ENCODE measurements at regions not wholly inside any gene's neighbourhood (a gene's known extent, or its start where the extent isn't known, plus 50 kb on each side); places are given as distances from the start of the nearest gene placed in this dataset.
"Not testable (repeated sequence)": the region's sequence is repeated elsewhere in the genome, so short reads cannot be mapped to it uniquely, and the experiment has no call there.

DNA sequence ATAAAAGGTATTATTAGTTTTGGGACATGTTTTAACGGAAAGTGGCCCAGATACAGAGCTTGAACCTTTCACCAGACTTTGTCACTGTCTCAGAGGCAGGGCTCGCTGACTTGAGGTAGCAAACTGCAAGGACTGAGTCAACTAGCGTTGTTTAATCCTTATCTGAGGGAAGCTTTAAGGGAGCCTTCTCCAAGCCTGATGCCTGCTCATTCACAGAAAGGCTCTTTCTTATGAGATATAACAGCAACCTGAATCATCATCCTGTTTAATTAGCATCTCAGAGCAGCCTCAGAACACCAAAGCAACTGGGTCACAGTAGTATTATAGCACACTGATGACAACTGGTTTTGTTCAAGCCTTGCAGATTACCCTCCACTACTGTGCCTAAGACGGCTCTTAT, 54.2 kb upstream of the CYP2D6 start:
- ATAC-seq = no peak
- Histone ChIP-seq H3K27me3 (no peaks in the 10 kb centered on the region), H3K27ac (no peak overlapping the region), H3K9me3 (no peaks in the 10 kb centered on the region), H3K36me3 (no peaks in the 10 kb centered on the region), H3K4me1 (peaks cover 10 to 32% (median 16%) of the 10 kb centered on the region in 3 donors), H3K4me3 (no peak overlapping the region)
- DNase-seq = no peak
- no peak for FAIRE-seq
- WGBS, 2 donors = 82% methylated on average over 4 of the region's 4 CpGs
- intact Hi-C loops (cut with DNase I) = no loop called here
- TF ChIP-seq, protein P1, sequence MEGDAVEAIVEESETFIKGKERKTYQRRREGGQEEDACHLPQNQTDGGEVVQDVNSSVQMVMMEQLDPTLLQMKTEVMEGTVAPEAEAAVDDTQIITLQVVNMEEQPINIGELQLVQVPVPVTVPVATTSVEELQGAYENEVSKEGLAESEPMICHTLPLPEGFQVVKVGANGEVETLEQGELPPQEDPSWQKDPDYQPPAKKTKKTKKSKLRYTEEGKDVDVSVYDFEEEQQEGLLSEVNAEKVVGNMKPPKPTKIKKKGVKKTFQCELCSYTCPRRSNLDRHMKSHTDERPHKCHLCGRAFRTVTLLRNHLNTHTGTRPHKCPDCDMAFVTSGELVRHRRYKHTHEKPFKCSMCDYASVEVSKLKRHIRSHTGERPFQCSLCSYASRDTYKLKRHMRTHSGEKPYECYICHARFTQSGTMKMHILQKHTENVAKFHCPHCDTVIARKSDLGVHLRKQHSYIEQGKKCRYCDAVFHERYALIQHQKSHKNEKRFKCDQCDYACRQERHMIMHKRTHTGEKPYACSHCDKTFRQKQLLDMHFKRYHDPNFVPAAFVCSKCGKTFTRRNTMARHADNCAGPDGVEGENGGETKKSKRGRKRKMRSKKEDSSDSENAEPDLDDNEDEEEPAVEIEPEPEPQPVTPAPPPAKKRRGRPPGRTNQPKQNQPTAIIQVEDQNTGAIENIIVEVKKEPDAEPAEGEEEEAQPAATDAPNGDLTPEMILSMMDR (IDR thresholded peaks at IDR 0.05) = no peak

DNA sequence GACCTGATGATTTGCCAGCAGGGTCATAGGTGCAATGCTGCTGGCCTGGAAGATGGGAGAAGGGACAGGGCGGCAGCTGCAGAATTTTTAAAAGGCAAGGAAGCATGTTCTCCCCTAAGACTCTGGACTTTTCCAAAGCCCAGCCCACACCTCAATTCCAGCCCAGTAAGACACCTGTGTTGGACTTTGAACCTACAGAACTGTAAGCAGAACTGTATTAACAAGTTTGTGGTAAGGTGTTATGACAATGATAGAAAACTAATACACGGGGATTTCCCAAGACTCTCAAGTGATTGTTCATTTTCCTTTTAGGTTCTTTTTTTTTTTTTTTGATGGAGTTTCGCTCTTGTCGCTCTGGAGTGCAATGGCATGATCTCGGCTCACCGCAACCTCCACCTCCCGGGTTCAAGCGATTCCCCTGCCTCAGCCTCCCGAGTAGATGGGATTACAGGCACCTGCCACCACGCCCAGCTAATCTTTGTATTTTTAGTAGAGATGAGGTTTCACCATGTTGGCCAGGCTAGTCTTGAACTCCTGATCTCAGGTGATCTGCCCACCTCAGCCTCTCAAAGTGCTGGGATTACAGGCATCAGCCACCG, 53.0 kb upstream of the CYP2D6 start:
- H3K9me3 ChIP-seq; H3K36me3 ChIP-seq; H3K4me3 ChIP-seq; DNase-seq; intact Hi-C loops (cut with DNase I); H3K27me3 ChIP-seq; FAIRE-seq: not testable (repeated sequence)
- 59 to 63% methylated on average over 11 of the region's 11 CpGs for WGBS, 2 donors
- H3K4me1 ChIP-seq = peaks cover 10 to 32% (median 16%) of the 10 kb centered on the region in 3 donors
- peak; percentile 41 to 83 (median 56) for ATAC-seq
- peak overlapping the region in 2 of 4 donors; percentile 6 to 41 for H3K27ac ChIP-seq

DNA sequence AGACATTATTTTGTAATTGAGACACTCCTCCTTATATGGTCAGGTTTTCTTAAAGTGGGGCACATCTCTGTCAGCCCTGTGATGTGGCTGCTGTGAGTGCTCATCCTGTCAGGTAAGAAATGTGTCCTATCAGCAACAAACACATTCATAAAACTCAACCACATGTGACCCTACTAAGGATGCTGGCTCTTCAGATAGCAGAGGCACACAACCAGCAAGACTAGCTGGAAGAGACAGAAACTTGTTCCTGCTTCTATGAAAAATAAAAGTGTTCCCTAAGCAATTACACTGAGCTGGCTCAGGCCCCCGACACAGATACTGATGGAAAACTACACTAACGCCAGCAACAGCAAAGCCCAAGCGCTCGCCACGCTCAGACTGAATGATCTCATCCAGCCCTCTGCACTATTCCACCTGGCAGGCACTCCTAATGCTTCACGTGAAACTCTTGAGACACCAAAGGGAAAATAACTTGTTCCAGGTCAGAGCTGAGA, 49.8 kb upstream of the CYP2D6 start:
- intact Hi-C loops (cut with DNase I) = no loop called here
- Histone ChIP-seq H3K27ac (peak overlapping the region in 2 of 4 donors; percentile 15 to 37), H3K9me3 (no peaks in the 10 kb centered on the region), H3K27me3 (no peaks in the 10 kb centered on the region), H3K36me3 (no peaks in the 10 kb centered on the region), H3K4me1 (peaks cover 10 to 37% (median 16%) of the 10 kb centered on the region in 3 donors), H3K4me3 (no peak overlapping the region)
- FAIRE-seq (no peak), ATAC-seq (peak in 3 of 4 donors; percentile 48 to 69 (median 65)), DNase-seq (no peak)
- TF ChIP-seq, protein P1 (IDR thresholded peaks at IDR 0.05) = no peak
- WGBS, 2 donors = 62% methylated on average over 6 of the region's 6 CpGs

Data from pancreas (tissue), 10 donors.